ENCODE measurements at regions not wholly inside any gene's neighbourhood (a gene's known extent, or its start where the extent isn't known, plus 50 kb on each side); places are given as distances from the start of the nearest gene placed in this dataset.
A peak's percentile ranks its signal among the peaks of the same experiment; 100 is the strongest.

DNA sequence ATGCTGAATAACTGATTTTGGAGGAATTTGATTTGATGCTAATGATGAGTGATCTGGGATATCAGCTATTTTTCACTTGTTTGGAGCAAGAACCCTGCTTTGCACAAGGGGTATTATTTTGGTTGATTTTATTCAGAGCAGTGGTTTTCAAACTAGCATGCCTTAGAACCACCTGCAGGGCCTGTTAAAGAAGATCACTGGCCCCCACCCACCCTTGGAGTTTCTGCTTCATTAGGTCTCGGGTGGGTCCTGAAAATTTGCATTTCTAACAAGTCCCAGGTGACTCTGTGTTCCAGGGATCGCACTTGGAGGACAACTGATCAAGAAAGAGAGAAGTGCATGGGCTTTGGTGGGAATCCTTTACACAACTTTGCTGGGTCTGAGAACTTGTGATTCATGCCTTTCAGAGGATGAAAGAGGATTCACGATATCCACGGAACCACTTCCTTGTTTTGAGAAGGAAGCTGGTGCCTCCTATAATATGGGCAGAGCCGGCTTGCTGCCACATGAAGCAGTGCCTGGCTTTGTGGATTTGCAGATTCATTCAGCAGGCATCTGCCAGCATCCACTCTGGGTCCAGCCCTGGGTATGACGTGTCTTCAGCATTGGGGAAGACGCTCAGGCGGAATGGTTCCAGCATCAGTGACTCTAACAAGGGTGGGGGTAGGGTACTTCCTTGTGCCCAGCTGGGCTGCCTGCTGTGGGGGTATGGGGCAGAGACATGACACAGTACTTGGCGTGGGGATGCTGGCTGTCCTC lies 106.6 kb upstream of the PITX1 start:
- DNase-seq (ENCODE audit: low read depth in 2 of 2): peak in 1 of 2 donors; percentile 12

DNA sequence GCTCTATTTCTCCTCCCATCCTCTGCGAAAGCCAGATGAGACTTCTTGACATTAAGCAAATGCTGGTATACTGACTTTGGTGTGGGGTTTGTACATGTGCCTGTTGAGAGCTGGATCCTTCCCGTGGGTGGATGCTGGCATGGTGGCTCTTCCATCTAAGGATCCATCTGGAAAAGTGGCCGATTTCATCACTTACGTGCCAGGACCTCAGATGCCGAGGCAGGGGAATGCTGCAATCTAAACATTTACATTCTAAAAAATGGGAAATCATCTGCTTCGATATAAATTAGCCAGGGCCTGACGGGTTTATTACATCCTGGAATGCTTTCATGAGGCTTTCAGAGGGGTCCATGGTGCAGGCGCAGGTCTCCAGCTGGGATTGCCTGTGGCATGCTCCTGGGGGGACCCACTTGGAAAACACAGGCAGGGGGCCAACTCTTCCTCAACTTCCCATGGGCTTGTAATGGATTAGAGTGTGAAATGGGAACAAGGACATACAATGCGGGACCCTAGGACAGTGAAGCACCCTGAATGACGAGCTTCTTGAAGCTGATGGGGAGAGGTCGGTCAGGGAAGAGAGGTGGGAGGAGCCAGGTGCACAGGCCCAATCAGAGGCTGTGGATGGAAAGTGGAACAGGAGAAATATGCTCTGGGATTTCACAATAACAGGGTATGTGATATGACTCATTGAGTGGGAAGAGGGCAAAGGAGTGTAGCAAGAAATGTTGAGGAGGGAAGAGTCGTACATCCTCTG lies 105.5 kb upstream of the PITX1 start:
- peak in 1 of 2 donors; percentile 12 for DNase-seq (ENCODE audit: low read depth in 2 of 2)

DNA sequence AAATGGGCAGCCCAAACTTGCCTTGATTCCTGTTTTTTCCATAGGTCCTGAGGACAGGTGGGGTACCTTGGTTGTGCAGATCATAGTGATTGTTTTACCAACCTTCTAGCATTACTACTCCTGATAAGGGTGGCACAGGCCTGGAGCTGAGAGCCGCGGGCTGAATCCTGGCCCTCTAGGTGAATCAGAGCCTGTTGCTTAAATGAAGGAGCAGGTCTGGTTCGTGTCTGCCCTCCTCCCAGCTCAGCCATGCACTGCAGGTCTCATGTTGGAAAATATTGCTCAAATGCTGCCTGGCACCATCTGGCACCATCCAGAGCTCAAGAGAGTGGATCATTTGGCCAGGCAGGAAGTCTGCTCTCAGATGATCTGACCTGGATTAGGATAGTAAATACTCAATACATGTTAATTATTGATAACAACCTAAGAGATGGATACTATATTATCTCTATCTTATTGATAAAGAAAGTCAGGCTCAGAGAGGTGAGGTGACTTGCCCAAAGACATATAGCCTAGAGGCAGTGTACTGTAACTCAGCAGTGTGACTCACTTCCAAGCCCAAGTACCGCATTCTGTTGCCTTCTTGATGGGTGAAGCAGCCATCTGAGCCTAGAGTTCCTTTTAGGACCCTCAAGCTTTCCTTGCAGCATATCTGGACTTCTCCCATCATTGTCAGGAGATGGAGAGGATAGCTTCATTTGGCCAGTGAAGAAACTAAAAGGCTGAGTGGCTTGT lies 104.3 kb upstream of the PITX1 start:
- DNase-seq (ENCODE audit: low read depth in 2 of 2): no peak

DNA sequence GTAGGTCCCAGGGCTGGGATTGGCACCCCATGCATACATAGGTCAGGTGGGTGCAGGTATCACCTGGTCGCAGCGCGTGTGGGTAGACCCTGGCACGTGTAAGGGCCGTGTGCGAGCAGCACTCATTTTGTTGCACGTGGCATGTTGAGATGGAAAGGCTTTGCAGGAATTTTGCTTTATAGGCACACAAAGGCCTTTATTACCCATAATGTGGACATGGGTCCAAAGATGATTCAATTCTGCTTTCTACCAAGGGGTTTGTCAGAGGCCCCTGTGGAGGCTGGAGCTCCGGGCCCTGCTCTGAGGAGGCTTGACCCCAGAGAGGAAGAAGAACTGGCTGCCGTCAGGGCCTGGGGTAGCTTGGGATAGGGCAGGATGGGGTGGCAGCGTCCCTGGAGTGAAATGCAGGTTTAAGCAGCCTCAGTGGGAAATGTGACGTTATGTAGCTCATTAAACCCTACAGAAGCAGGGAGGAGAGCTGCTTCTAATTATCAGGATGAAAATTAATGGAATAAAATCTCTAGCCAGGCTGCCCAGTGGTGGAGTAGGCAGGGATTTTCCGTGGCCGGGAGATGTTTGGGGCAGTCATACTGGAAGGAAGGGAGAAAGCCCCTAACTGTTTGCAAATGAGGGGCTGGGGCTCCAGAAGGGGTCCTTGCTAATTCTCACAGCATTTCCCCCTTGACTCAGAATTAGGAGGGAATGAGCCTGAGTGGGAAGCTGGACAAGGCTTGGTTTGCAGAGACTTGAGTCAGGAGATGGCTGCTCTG lies 103.3 kb upstream of the PITX1 start:
- no peak for DNase-seq (ENCODE audit: low read depth in 2 of 2)

DNA sequence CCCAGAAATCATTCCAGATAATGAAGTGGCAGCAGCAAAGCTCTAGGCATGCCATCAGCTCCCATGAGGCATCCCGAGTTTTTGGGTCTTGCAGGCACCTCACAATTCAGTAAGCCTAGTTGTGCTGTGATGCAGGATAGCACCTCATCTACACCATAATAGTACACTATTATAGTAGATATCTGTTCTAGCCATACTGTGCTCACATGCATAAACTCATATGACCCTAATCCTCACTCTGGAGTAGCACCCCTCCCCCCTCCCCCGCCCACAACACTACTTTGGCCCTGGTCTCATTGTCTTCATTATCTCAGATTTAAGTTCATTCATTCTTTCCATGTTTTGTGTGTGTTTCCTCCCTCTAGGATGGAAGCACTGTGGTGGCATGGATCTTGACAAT lies 102.5 kb upstream of the PITX1 start:
- no peak for DNase-seq (ENCODE audit: low read depth in 2 of 2)

DNA sequence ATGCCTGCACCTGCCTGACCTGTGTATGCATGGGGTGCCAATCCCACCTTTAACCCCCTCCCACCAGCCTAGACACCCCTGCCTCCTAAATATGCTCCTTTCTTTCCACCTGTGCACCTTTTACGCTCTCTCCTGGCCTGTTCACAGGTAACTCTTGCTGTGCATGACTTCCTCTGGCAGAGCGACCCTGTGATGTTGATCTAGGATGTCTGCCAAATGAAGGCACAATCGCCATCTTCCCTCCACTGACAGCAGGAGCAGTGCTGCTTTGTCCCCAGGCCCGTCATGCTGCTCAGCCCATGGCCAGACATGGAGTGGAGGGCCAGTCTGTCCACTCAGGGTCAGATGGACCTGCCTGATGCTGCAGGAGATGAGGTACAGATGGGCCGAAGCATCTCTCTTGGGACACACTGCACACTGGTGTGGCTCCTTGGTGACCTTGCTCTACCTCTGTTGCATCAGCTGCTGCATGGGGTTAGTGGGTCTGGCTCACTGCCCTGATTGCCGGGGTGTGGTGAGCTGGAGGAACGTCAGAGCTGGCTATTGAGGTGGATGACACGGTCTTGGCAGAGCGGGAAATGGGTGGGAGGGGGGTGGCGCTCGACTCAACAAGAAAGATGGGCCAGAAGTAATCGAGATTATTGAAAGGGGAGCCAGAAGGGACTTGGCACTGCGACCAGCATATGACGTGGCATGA lies 101.7 kb upstream of the PITX1 start:
- DNase-seq (ENCODE audit: low read depth in 2 of 2): no peak

DNA sequence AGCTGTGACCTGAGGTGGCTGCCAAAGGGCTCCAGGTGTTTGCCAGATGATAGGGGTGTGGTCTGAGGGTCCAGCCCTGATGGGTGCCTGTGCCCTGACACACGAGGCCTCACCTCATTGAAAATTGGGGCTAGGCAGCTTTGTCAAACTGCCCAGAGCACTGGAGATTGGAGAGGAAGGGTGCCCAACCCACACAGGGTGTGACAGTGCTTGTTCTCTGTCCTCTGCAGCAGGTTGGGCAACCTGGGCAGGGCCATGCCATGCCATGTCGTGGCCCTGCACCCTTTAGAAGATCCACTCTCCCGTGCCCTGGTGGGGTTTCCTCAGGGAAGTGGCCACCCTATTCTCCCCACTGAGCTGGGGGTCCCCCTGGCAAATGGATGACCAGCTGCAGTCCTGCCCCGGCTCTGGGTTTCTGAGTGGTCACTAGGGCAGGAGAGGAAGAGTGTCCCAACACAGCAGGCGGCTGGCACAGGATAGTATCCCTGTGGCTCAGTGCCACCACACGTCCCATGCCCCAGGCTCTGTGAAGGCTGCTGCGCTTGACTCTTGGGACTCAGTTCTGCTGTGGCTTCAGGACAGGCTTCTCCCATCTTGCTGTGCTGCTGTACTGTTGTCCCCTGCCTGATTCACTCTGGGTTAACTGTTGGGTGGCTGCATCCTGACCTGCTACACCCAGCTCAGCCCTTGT lies 100.8 kb upstream of the PITX1 start:
- no peak for DNase-seq (ENCODE audit: low read depth in 2 of 2)

DNA sequence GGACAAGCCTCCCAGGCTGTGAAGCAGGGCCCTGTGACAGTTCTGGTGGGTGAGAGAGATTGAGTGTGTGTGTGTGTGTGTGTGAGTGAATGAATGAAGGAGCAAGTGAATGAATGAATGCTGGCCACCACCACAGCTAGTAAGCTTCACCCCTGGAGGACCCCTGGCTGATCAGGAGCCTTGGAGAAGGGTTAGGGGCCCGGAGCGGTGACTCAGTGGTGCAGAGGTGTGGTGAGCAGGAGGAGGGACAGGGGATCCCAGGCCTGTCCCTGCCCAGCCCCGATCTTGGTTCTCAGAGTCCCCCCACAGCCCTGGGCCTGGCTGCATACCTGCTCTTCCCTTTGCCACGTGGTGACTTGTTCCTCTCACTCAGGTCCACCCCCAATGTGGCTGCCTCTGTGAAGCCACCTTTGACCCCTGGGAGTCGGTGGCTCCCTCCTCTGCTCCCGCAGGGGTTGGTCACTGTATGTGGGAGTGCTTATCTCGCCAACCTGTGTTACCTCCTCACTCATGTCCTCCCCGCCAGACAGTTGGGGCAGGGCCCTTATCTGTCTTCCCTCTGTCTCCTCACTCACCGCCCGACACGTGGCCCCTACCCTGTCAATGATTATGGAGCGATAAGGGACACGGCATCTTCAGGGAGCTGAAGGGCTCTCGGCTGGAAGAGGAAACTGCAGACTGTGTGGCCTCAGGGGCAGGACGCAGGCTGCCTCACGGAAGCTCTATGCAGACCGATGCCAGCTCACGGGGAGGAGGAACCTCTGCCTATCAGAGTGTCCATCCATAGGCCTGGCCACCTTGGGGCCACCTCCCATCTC lies 99.9 kb upstream of the PITX1 start:
- no peak for DNase-seq (ENCODE audit: low read depth in 2 of 2)

DNA sequence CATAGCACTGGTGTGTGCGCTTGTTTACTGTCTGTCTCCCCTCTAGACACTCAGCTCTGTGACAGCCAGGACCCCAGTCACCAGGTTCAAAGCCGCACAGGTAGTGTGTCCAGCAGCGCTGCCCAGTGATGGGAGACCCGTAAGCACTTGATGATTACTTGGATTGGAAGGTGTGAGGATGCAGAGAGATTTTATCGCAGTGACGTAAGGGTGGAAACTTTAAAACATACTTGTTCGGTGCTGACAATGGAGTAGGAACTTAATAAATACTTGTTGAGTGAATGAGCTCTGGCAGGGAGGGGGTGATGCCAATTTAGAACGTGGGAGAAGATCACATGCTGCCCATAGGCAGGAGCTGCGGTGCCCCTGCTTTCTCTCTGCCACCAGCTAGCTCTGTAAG lies 99.2 kb upstream of the PITX1 start:
- no peak for DNase-seq (ENCODE audit: low read depth in 2 of 2)

DNA sequence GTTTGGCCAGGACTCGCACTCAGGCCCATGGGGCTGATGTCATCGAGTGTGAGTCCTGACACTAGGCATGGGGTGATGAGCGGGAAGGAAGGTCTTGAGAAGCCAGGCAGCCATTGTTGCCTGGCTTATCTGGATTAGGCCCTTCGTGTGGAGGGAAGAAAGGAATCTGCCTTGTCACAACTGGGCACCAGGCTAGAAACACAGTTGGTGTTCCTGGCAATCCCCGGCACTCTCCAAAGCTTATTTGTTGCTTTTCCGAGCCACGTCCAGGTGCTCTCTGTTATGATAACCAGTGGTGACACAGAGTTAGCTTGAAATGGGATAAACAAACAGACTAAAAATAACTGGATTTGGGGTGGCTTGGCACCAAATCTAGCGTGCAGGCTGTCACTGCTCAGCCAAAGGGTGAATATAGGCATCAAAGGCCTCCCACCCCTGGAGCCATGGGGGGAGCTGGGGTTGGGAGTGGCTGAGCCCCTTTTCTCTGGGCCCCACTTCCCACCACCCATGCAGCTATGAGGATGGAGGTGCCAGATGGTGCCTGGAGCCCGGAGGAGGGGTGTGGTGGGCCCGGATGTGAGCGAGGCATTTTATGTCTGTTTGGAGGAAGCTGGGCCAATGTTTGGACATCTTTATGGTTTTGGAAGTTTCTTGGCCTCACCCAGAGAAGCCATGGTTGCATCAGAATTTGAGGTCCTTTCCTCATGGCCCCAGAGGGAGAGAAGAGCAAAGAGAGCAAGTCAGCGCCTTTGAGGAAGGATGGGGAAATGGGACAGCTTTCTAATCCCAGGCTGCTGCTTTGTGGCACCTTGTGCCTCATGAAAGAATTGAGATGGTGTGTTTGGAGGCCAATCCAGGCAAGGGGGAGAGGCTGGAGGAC lies 98.0 kb upstream of the PITX1 start:
- DNase-seq (ENCODE audit: low read depth in 2 of 2): no peak

DNA sequence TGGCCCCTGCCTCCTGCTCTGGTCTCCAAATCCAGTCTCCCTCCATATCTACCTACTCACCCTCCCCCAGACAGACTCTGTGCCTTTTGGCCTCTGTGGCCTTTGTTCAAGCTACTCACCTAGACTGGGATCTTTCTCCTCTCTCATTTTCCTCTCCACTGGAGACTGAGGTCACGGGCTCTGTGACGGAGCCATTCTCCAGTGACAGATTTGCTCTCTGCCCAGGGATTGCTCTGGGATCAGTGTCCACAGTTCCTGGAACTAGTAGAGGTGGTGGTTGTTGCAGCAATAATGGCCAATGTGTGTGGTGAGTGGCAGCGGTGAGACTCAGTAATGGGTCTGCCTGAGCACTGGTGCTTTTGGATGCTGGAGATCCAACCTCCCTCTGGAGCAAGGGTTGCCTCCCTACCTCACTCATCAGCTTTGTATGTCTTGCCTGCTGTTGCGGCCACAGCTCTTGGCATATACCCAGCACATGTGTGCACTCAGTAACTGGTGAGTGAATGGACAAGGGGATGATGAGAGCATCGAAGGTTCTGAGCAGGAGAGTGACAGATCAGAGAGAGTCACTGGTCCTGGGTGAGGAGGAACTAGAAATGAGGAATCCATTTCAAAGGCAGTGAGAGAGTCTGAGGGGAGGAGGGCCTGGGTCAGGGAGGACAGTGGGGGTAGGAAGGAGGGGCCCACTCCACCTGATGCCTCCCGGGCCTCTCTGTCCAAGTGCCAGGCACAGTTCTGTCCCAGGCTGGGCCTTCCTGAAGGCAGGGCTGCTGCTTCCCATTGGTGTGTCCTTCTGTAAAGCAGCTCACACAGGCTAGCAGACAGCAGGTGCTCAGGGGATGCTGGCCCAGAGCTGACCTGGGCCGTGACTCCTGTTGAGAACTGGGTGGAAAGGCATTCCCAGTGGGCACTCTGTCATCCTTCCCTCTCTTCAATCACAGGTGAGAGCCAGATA lies 96.5 kb upstream of the PITX1 start:
- no peak for DNase-seq (ENCODE audit: low read depth in 2 of 2)

DNA sequence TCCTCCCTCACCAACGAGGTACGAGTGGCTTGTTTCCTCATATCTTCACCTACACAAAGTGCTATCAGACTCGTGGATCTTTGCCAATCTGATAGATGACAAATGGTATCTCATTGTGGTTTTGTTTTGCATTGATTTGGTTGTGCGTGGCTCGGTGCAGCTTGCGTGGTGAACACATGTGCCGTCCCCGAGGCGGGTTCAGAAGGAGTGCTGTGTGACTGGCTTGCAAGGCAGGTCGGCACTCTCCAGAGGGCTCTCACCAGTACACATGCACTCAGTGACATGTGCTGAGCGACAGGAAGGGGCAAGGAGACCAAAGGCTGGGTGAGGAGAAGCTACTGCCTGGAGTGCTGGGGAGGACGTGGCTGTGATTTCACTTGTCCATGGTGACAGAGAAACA lies 95.3 kb upstream of the PITX1 start:
- no peak for DNase-seq (ENCODE audit: low read depth in 2 of 2)

DNA sequence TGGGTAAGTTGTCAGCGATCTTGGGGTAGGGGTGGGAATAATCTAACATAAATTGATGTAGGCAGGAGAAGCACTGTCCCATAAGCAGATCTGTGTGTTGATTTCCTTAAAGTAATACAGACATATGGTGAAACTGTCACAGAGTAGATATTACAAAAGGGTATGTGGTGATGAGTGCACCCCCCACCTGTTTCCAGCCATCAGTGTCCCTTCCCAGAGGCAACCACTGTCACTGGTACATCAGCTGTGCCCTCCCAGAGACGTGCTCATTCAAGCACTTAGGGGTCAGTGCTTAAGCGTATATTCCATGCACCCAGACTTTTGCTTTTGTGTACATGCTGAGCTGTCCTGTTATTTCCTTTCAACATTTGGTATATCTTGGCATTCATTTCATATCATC lies 94.3 kb upstream of the PITX1 start:
- DNase-seq (ENCODE audit: low read depth in 2 of 2): no peak

DNA sequence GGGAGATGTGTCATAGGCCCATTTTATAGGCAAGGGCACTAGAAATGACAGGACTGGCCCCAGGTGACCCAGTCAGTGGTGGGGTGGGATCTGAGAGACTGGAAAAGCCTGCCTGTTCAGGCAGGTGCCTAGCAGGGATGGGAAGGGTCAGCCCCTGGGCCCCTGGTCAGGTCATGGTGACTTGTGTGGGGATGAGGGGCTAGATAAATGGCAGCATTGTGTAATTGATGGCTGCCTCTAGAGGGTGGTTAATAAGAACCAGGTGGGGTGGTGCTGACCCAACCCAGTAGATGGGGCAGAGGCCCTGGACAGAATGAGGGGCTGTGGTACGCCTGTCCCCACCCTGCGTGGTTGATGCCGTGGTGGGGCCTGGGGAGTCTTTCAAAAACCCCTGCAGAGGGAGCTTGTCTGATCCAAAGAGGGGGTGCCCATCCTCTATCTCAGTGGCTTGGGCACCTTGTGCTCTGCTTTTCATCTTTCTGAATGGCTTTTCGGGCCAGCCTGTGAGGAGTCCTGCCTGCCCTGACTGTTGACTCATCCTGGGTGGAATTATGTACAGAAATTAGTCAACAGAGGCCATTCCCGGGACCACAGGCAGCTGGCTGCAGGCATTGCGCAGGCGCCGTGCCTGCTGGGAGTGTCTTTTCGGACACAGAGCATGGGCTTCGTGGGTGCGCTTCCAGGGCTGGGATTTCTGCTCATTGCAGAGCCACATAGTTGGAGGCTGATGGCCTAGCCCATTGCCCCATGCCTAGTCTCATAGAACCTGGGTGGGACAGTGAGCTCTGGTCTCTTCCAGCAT lies 93.6 kb upstream of the PITX1 start:
- DNase-seq (ENCODE audit: low read depth in 2 of 2): no peak

DNA sequence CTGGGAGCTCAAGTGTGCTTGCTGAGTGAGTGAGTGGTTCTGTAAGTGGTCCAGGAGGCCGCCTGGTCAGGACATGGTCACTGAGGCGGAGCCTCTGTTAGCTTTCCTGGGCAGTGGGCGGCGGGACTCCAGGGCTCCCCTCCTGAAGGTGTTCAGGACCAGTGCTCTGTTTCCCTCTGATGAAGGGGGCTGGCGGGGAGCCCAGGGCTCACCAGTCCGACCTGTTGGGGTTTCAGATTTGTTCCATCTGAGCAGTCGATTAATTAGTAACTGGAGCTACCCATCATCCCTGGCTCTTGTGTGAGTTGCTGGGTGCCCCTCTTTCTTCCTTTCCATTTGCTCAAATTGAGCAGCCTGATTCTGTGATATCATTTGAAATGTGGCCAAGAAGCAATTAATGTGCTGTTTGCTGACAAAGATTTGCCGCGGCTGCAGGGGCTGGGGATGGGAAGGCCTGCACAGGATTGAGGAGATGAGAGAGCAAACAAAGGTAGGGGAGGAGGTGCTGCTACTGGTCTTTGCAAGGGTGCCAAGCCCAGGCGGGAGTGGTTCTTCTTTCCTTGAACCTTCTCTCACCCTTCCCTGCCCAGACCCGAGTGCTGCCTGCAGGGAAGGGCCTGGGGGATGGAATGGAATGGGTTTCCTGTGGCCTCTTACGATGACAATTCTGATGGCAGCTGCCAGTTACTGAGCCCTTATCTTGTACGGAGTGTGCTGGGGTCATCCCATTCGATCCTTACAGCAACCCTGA lies 92.8 kb upstream of the PITX1 start:
- DNase-seq (ENCODE audit: low read depth in 2 of 2): no peak

DNA sequence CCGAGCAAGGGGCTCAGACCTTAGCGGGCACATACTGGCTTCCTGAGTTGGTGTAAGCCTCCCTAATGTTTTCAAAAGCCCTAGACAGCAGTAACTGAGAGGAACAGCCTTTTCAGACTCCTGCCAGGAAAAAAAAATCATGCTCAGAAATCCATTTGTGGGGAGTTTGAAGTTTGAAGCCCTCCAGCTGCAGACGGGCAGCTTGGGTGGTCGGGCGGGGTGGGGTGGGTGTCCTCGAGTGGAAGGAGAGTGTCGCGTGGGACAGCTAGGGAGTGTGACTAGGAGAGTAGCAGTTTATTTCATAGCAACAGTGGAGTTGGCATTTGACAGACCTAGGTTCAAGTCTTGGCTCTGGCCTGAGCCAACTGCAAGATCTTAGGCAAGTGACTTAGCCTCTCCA lies 90.7 kb upstream of the PITX1 start:
- no peak for DNase-seq (ENCODE audit: low read depth in 2 of 2)

All from lung microvascular endothelial cell (primary cell).